HG03439 (cell line): ENCODE measurements at regions not wholly inside any gene's neighbourhood (a gene's known extent, or its start where the extent isn't known, plus 50 kb on each side); places are given as distances from the start of the nearest gene placed in this dataset.

ENCODE experiments used
- ATAC-seq: cut with Tn5 transposase; IDR thresholded peaks from one replicate; pipeline ENCODE4 v1.9.1; 2021; ENCODE audit warnings: mild to moderate bottlenecking, moderate library complexity; ENCODE audit not compliant: unreplicated experiment

GRCh38 chr10:57963546-57963945, 304.1 kb downstream of the IPMK start:
- ATAC-seq: no peak

- no peak for ATAC-seq
Observed at GRCh38 chr10:57962839-57963238, 304.9 kb downstream of the IPMK start.

GRCh38 chr10:57961487-57961886, 306.2 kb downstream of the IPMK start:
- no peak for ATAC-seq

DNA sequence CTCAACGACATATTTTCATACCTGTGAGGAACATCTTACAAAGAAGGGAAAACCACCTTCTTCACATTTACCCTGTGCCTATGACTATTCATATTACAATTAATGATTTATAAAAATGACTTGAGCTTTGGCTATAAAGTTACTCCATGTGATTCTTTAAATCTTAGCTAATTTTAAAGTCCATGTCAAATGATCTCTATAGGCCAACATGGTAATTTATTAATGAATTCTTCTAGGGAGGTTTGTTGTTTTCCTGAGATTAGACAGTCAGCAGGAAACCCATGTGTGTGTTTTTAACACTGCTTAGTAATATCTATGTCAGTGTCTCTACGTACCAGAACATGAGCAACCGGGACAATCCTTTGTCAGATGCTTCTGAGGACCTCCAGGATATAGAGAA, 307.3 kb downstream of the IPMK start:
- ATAC-seq: no peak

GRCh38 chr10:57959318-57960006, 308.2 kb downstream of the IPMK start:
- ATAC-seq: no peak

- ATAC-seq: no peak
Observed at GRCh38 chr10:57955076-57955475, 312.6 kb downstream of the IPMK start.

DNA sequence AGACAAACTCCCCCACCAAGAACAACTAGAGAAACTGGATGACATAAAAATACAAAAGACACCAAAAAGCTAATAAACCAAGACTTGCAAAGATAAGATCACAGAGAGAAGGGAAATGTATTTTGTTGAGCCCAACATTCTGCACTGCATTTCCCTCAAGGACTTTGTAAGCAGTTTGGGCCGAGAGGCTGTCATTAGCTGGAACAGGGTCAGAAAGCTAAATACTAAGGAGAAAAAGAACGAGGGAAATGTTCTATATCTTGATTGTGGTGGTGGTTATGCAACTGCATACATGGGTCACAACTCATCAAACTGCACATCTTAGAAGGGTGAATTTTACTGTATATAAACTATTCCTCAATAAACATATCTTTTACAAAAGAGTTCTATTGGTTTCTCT, 315.0 kb downstream of the IPMK start:
- no peak for ATAC-seq

GRCh38 chr10:57950442-57950974, 317.2 kb downstream of the IPMK start:
- no peak for ATAC-seq

GRCh38 chr10:57948796-57949195, 318.9 kb downstream of the IPMK start:
- no peak for ATAC-seq

- ATAC-seq: no peak
Observed at GRCh38 chr10:57946833-57947232, 320.9 kb downstream of the IPMK start.

DNA sequence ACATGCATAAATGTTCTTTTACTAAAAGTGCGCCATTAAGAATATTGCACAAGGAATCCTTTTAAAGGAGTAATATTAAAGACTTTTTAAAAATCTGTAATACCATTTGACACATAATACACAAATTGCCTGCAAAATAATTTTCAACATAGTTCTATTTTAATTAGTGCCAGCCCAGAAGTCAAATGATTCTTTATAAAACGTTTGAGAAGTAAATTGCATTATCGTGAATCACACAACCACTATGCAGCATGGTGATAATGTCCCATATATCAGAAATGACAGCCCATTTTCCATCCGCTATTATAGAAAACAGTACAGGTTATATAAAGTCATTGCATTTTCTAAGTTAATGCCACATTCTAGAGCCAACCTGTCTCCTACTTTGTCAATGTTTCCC, 324.0 kb downstream of the IPMK start:
- no peak for ATAC-seq

DNA sequence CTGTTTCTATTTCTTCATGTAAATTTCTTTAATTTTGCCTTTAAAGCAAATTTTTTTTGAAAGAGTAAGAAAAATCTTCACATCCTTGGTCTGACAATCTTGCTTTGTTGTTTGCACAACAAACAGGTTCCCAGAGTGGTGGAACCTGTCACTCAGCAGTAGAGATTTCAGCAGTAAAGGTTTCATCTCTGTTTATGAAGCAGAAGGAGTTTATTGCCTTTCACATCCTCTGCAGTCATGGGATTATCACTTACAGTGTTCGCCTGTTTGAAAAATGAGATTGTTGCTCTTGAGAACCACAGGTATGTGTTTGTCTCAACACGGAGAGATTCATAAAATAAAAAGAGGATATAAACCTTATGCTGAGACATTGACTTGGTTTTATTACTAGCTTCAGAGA, 342.6 kb downstream of the IPMK start:
- no peak for ATAC-seq

GRCh38 chr10:57921140-57921539, 346.6 kb downstream of the IPMK start:
- no peak for ATAC-seq

GRCh38 chr10:57919864-57920263, 347.8 kb downstream of the IPMK start:
- ATAC-seq: no peak

DNA sequence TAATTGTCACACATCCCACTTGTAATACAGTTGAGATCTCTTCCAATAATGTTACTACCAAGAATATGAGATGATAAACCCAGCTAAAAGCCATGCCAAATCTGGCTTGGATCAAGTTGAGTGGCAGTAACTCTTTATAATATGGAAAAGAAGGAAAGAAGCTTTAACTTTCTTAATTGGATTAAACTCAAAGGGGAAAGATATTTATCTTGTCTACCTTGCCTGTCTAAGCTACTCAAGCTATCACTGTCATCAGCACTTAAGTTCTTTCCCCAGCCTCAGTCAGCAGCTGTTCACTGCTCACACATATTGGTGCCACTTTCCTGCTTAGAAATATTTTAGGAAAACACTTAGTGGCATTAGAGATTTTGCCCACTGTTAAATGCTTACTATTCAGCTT, 350.7 kb downstream of the IPMK start:
- no peak for ATAC-seq

GRCh38 chr10:57905861-57906260, 361.8 kb downstream of the IPMK start:
- ATAC-seq: no peak

DNA sequence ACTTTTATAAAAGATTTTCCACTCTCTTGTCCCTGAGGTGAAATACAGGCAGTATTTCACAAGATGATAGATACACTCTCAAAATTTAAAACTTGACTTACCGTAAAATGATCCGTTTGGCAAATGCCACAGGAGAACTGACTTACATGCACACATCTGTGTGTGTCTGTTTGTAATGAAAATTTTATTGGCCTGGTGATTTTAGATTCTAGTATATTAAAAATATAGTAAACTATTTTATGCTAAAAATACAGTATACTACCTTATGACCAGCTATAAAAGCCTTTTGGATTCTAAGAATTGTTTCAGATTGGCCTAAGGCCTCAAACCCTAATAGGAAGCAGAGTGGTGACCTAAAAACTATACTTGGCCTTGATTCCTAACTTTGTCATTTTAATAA, 362.7 kb downstream of the IPMK start:
- ATAC-seq: no peak

- ATAC-seq: no peak
Observed at GRCh38 chr10:57898231-57898630, 369.5 kb downstream of the IPMK start.

- no peak for ATAC-seq
Observed at GRCh38 chr10:57897611-57898010, 370.1 kb downstream of the IPMK start.

- ATAC-seq: no peak
Observed at GRCh38 chr10:57894361-57894760, 373.3 kb downstream of the IPMK start.

- no peak for ATAC-seq
Observed at GRCh38 chr10:57891201-57892006, 376.3 kb downstream of the IPMK start.

DNA sequence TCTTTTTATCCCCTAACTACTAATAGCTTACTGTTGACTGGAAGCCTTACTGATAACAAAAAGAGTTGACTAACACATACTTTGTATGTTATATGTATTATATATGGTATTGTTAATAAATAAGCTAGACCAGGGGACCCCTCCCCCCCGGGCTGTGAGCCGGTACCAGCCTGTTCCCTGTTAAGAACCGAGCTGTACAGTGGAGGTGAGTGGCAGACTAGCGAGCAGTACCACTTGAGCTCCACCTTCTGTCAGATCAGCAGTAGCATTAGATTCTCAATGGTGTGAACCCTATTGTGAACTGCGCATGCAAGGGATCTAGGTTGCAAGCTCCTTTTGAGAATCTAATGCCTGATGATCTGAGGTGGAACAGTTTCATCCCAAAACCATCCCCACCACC, 377.0 kb downstream of the IPMK start:
- no peak for ATAC-seq
